Activated naive CD4-positive, alpha-beta T cell treated with Interleukin-2 at 50 U/mL for 16 hours (primary cell): ENCODE measurements at regions not wholly inside any gene's neighbourhood (a gene's known extent, or its start where the extent isn't known, plus 50 kb on each side); places are given as distances from the start of the nearest gene placed in this dataset.

Experiments used
- DNase-seq: peaks from one replicate; pipeline ENCODE4 v3.0.0-alpha.2; 2020

GRCh38 chr4:153974452-153974851, 185.6 kb upstream of the SFRP2 start:
- no peak for DNase-seq

DNA sequence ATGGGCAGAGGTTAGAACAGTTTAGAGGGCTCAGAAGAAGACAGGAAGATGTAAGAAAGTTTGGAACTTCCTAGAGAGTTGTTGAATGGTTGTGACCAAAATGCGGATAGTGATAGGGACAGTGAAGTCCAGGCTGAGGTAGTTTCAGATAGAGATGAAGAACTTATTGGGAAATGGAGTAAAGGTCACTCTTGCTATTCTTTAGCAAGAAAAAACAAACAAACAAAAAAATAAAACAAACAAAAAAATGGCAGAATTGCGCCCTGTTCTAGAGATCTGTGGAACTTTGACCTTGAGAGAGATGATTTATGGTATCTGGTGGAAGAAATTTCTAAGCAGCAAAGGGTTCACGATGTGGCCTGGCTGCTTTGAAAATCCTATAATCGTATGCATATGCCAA, 185.1 kb upstream of the SFRP2 start:
- no peak for DNase-seq

DNA sequence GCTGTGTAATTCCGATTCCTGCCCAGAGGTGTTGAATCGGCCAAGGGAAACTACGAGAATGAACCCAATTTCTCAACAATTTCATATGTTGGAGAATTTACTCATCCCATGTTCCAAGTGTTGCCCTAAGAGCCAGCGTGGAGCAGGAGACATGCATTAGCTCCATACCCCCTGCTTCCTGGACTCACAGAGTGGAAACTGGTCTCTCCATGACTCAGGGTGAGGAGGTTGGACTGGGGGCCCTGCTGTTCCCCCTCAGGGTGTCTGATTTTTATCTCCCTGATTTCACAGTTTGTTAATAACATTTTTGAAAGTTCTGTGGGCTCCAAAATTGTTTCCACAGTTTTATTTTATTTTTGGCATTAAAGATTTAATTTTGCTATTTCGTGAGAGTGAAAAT, 183.0 kb upstream of the SFRP2 start:
- DNase-seq = no peak

GRCh38 chr4:153970169-153970568, 181.3 kb upstream of the SFRP2 start:
- DNase-seq = no peak

DNA sequence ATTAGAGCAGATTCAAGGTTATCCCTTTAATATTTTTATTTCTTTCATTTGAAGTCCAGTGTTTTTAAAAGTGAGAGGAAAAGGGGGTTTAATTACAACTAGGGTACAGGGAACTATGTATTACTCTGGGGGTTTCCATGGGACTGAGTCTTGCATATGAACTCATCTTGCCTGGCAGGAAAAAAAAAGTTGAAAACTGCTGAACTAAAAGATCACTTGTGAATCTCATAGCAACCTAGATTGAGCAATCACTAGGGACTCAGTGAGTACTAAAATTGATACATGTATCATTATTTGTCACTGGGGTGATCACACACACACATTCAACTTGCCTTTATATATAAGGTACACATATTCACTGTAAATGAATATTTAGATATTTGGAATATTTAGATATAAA, 180.7 kb upstream of the SFRP2 start:
- DNase-seq = no peak

- DNase-seq = no peak
Measured at GRCh38 chr4:153966641-153967040, 177.8 kb upstream of the SFRP2 start.

- DNase-seq = no peak
Measured at GRCh38 chr4:153963216-153963615, 174.3 kb upstream of the SFRP2 start.

DNA sequence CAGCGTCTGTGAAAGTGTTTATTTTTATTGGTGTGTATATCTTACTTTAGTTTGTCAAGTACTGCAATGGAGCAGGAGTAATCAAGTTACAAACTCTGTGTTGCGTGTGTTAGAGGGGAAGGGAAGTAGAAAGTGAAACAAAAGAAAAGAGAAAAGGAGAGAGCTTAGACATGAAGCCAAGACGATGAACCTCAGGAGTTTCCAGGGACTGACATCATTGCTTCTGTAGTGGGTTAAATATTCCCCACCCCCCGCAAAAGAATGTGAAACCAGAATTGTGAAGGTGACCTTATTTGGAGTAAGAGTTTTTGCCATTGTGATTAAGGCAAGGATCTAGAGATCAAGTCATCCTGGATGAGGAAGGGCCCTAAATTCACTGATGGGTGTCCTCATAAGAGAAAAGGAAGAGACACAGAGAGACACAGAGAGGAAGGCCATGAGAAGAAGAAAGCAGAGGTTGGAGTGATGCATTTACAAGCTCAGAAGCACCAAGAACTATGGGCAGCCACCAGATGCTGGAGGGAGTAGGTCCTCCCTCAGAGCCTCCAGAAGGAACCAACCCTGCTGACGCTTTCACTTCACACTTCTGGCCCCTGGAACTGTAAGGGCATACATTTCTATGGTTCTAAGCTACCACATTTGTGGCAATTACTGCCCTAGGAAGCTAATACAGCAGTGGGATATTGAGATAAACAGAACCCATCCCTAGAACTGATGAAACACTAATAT, 173.6 kb upstream of the SFRP2 start:
- DNase-seq = no peak

DNA sequence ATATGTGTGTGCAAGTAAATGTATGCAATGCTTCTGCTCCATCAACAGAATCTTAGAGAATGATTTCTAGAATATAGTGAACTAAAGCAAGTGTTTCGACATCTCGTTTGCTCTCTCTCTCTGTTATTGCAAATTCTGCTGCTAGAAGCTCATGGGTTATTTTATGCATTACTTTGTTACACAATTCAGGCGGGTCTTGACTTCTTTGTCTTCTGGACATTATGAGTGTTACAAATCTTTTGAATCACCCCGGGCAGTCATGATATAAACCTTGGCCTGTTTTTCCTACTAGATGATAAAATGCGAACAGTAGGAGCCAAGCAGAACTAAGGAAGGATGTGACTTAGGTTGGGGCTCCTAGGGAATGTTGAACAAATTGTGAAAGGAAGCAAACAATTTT, 166.4 kb upstream of the SFRP2 start:
- DNase-seq = no peak

DNA sequence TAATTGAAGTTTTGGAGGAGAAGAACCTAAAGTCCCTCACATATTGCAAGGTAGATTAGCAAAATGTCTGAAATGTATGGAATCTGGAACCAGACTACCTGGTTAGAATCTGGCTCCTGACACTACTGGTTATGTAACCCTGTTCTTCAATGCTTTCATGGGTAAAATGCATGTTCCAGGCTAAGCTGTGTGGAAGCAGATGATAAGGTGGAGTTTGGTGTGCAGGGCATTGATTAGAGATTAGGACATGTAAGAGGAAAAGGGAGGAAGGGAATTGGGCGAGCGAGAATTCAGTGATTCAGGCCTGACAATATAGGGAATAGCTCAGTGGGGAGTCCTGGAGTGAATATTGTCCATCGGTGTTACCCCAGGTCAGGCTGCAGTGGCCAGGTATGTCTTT, 165.8 kb upstream of the SFRP2 start:
- no peak for DNase-seq

DNA sequence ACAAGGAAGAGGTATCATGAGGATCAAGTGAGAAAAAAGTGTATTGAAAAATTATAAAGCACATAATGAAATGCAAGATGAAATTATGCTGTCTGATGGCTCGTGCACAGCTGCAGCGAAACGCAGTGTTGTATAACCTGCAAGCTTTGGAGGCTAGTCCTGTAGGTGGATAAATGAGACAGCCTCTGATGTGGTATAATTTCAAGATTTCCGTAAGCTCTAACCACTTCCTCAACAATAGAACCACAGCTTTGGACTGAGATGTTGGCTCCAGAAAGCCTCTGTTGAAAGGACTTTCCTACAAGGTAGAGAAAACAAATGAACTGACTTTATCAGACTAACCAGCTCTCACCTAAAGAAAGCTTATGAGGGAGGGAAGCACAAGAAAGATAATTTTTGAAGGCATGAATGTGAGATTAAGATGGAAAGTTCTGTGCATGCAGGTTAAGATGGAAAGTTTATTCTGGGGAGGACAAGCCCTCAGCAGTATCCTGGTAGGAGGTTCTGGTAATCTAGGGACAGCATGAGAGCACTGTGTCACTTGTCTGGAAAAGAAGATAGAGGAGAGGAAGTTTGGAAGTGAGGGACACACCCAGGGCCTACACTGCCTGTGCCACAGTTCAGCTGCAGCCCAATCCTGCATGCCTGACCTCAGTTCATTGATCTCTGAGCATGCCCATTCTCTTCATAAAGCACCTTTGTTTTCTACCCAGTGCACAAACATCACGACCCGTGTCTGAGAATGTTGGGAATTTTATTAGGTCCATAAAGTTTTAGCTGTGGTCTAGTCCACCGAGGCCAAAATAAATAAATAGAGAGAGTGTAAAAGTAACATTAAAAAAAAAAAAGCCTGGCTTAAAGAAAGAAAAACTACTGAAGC, 161.5 kb upstream of the SFRP2 start:
- no peak for DNase-seq

- no peak for DNase-seq
Measured at GRCh38 chr4:153948041-153948440, 159.2 kb upstream of the SFRP2 start.

- no peak for DNase-seq
Measured at GRCh38 chr4:153947124-153947523, 158.2 kb upstream of the SFRP2 start.

GRCh38 chr4:153945704-153946103, 156.8 kb upstream of the SFRP2 start:
- DNase-seq = no peak

GRCh38 chr4:153943738-153944415, 155.0 kb upstream of the SFRP2 start:
- DNase-seq = no peak

DNA sequence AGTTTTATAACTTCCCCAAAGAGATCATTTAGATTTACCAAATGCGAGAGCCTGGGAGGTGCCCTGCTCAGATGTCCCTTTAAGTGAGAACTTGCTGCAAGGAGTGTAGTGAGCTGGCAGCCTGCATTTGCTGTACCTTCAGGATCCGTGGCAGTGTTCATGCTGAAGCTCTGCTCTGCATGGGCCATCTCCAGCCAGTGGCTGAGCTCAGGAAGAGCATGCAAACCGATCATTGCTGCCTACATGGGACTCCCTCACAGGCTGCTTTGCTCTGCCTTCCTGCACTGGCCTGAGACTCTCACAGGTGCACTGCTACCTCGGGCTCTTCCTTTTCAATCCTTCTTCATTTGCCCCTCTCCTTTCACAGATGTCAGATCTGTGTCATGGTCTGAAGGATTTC, 152.0 kb upstream of the SFRP2 start:
- DNase-seq = no peak

- no peak for DNase-seq
Measured at GRCh38 chr4:153939570-153939969, 150.7 kb upstream of the SFRP2 start.

DNA sequence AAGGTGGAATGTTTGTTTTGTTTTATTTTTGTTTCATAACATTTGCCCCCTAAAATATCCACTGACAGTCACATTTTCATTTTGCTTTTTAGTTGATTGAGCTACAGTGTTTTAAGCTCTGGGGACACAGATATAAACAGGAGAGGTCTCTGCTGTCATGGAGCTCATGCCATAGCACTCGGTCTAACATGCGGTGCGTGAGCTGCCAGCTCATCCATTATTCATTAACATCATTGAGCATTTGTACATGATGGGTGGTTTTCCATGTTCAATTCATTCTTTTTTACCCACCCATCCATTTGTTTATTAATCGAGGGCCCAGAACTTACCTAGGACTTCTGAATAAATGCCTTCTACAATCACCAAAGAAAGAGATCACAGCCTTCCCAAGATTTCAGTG, 150.1 kb upstream of the SFRP2 start:
- no peak for DNase-seq

DNA sequence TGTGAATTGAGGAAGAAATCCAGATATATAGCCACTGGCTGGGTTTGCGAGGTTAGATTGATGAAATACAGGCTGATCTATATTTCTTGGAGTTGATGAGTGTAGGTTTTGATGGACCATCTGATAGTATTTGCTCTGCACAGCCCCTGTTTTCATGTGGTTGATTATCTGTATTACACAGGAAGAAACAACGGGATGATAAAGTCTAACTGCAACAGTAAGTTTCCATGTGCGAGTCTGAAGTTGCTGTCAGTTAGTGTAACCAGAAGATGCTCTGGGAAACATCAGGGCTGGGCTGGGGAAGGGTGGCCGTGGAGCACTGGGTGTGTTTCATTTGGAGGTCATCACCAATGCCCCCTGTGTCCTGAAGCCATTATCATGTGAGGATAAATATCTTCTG, 148.4 kb upstream of the SFRP2 start:
- no peak for DNase-seq

DNA sequence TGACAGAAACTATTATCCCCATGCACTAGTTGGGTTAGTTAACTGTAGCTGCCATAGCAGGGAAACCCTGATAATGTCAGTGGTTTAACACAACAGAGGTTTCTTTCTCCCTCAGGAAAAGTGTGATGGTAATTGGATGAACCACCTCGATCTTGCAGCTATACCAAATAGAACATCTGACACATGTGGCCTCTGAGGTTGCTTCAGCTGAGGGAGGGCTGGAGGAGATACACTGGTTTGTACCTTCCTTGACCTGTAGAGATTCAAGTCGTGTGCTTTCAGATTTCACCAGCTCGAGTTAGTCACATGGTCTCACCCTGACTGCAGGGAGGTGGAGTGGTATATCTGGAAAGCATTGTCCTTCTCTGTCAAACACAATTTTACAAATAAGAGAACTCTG, 147.2 kb upstream of the SFRP2 start:
- DNase-seq = no peak

DNA sequence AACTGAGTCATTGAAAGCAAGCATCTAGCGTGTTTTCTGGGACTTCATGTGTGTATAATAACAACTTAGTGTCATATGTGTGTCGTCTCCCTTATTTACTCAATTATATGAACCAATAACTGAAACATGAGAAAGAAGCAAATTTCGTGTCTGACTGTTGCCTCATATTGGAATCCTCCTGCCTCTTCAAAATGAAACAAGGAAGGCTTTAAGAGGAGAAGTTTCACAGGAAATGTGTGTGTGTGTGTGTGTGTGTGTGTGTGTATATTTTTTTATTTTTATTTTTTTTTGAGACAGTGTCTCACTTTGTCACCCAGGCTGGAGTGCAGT, 145.8 kb upstream of the SFRP2 start:
- DNase-seq = no peak

GRCh38 chr4:153933915-153934687, 145.2 kb upstream of the SFRP2 start:
- no peak for DNase-seq

- DNase-seq = no peak
Measured at GRCh38 chr4:153931804-153932203, 142.9 kb upstream of the SFRP2 start.
